Loucy (cell line): ENCODE measurements at regions not wholly inside any gene's neighbourhood (a gene's known extent, or its start where the extent isn't known, plus 50 kb on each side); places are given as distances from the start of the nearest gene placed in this dataset.

Source experiments
- H2AFZ ChIP-seq: fragments of 200-600 bp; sonication (generic); 2 replicates; pipeline ENCODE4 v1.6.0; 2016; ENCODE audit warnings: antibody characterized with exemption, mild to moderate bottlenecking, low read length, moderate library complexity
- H3F3A ChIP-seq: fragments of 200-600 bp; 2 replicates; pipeline ENCODE4 v1.6.0; 2016; ENCODE audit warnings: antibody characterized with exemption, low read depth, mild to moderate bottlenecking
- H3K27me3 ChIP-seq: fragments of 200-600 bp; sonication (generic); 2 replicates; pipeline ENCODE4 v1.6.1; 2014; ENCODE audit warnings: low read length, mild to moderate bottlenecking; ENCODE audit not compliant: insufficient read depth, poor library complexity, severe bottlenecking
- H3K36me3 ChIP-seq: fragments of 200-600 bp; sonication (generic); 2 replicates; pipeline ENCODE4 v1.6.1; 2016; ENCODE audit warnings: low read length; ENCODE audit not compliant: insufficient read depth
- H3K4me1 ChIP-seq: fragments of 200-600 bp; sonication (generic); 2 replicates; pipeline ENCODE4 v1.5.1; 2014; ENCODE audit warnings: low read length, mild to moderate bottlenecking; ENCODE audit not compliant: insufficient read depth, poor library complexity, severe bottlenecking
- H3K4me2 ChIP-seq: fragments of 200-600 bp; sonication (generic); 2 replicates; pipeline ENCODE4 v1.6.0; 2014; ENCODE audit warnings: antibody characterized with exemption, low read length, low read depth, mild to moderate bottlenecking; ENCODE audit not compliant: poor library complexity, severe bottlenecking
- H3K4me3 ChIP-seq: fragments of 200-600 bp; sonication (generic); 2 replicates; pipeline ENCODE4 v1.5.1; 2014; ENCODE audit warnings: low read length, mild to moderate bottlenecking, mixed read lengths; ENCODE audit not compliant: poor library complexity, severe bottlenecking
- H3K79me2 ChIP-seq: fragments of 200-600 bp; sonication (generic); 2 replicates; pipeline ENCODE4 v1.6.1; 2014; ENCODE audit warnings: low read length; ENCODE audit not compliant: insufficient read depth
- H3K9ac ChIP-seq: fragments of 200-600 bp; sonication (generic); 2 replicates; pipeline ENCODE4 v1.6.0; 2014; ENCODE audit warnings: mild to moderate bottlenecking, low read depth, low read length, moderate library complexity; ENCODE audit not compliant: poor library complexity, severe bottlenecking
- H3K9me2 ChIP-seq: fragments of 200-600 bp; sonication (generic); replicated peaks from 2 replicates; pipeline ENCODE4 v1.6.1; 2016; ENCODE audit warnings: low read depth, low read length, mixed read lengths
- H3K9me3 ChIP-seq: fragments of 200-600 bp; sonication (generic); 2 replicates; pipeline ENCODE4 v1.6.1; 2014; ENCODE audit warnings: mild to moderate bottlenecking, antibody characterized with exemption, low read length, low read depth; ENCODE audit not compliant: insufficient read depth
- H4K20me1 ChIP-seq: fragments of 200-600 bp; sonication (generic); 2 replicates; pipeline ENCODE4 v1.6.0; 2014; ENCODE audit warnings: antibody characterized with exemption, low read length, mild to moderate bottlenecking; ENCODE audit not compliant: insufficient read depth, poor library complexity, severe bottlenecking
- CTCF ChIP-seq: fragments of 200-600 bp; sonication (generic); conservative IDR thresholded peaks from 2 replicates; pipeline ENCODE4 v1.5.1; 2014; ENCODE audit warnings: mild to moderate bottlenecking, antibody characterized with exemption, low read length
- EZH2phosphoT487 ChIP-seq: fragments of 200-600 bp; IDR thresholded peaks from 2 replicates; pipeline ENCODE4 v1.6.1; 2018; ENCODE audit warnings: antibody characterized with exemption, mild to moderate bottlenecking, moderate library complexity, borderline replicate concordance

GRCh38 chr13:90979059-90979458 is 368.4 kb upstream of the MIR17HG start:
- Histone ChIP-seq H2AFZ (no peak overlapping the region), H3K36me3 (no peaks in the 10 kb centered on the region), H4K20me1 (no peaks in the 10 kb centered on the region), H3K79me2 (no peaks in the 10 kb centered on the region), H3K4me3 (no peak overlapping the region), H3K9me2 (no peaks in the 10 kb centered on the region), H3K9me3 (peaks cover 3% of the 10 kb centered on the region; the same call in 1 of the 2 replicates), H3K27me3 (no peaks in the 10 kb centered on the region), H3K9ac (no peak overlapping the region), H3F3A (no peaks in the 10 kb centered on the region), H3K4me2 (no peak overlapping the region), H3K4me1 (no peaks in the 10 kb centered on the region)
- no peak for TF ChIP-seq EZH2phosphoT487

GRCh38 chr13:90984756-90985155 is 362.7 kb upstream of the MIR17HG start:
- H3K27me3 ChIP-seq: no peaks in the 10 kb centered on the region
- no peak overlapping the region for H2AFZ ChIP-seq
- H3K79me2 ChIP-seq: no peaks in the 10 kb centered on the region
- no peak overlapping the region for H3K4me3 ChIP-seq
- no peaks in the 10 kb centered on the region for H4K20me1 ChIP-seq
- H3K36me3 ChIP-seq: no peaks in the 10 kb centered on the region
- H3K9ac ChIP-seq: no peak overlapping the region
- TF ChIP-seq EZH2phosphoT487 (no peak), CTCF (no peak)
- H3K9me2 ChIP-seq: no peaks in the 10 kb centered on the region
- no peak overlapping the region for H3K4me2 ChIP-seq
- H3K9me3 ChIP-seq: no peaks in the 10 kb centered on the region
- H3F3A ChIP-seq: no peaks in the 10 kb centered on the region
- H3K4me1 ChIP-seq: no peaks in the 10 kb centered on the region

DNA sequence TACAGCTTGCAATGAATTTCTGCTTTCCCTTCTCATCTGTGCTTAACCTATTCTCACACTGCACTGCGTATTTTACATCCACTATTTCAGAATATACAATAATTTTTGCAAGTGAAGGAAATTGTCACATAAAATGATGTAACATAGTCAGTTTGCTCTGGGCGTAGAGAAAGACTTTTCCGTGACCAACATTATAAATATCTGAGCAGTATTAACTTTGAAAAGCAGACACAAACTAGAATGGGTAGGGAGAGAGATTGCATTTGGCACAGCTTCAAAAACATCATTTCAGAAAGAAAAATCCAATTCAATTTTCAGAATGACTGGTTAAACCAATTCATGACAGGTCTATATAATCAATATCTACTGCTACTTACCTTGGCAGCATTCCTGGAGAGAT is 352.5 kb upstream of the MIR17HG start:
- Histone ChIP-seq H3K4me2 (no peak overlapping the region), H3K9me2 (no peaks in the 10 kb centered on the region), H3K9me3 (no peaks in the 10 kb centered on the region), H3K4me3 (no peak overlapping the region), H2AFZ (no peak overlapping the region), H3F3A (no peaks in the 10 kb centered on the region), H3K36me3 (no peaks in the 10 kb centered on the region), H3K27me3 (no peaks in the 10 kb centered on the region), H3K9ac (no peak overlapping the region), H4K20me1 (no peaks in the 10 kb centered on the region), H3K4me1 (no peaks in the 10 kb centered on the region), H3K79me2 (no peaks in the 10 kb centered on the region)
- TF ChIP-seq CTCF: no peak
- TF ChIP-seq EZH2phosphoT487: no peak

- Histone ChIP-seq H3K79me2 (no peaks in the 10 kb centered on the region), H2AFZ (no peak overlapping the region), H3K9me2 (no peaks in the 10 kb centered on the region), H3K9me3 (no peaks in the 10 kb centered on the region), H3K4me3 (no peak overlapping the region), H3K4me1 (no peaks in the 10 kb centered on the region), H3K27me3 (no peaks in the 10 kb centered on the region), H3K4me2 (no peak overlapping the region), H3K9ac (no peak overlapping the region), H4K20me1 (no peaks in the 10 kb centered on the region), H3K36me3 (no peaks in the 10 kb centered on the region), H3F3A (no peaks in the 10 kb centered on the region)
- TF ChIP-seq EZH2phosphoT487 (no peak), CTCF (no peak)
These were observed 351.9 kb upstream of the MIR17HG start for GRCh38 chr13:90995614-90996013.
